CD4-positive, alpha-beta T cell (primary cell): ENCODE measurements at regions not wholly inside any gene's neighbourhood (a gene's known extent, or its start where the extent isn't known, plus 50 kb on each side); places are given as distances from the start of the nearest gene placed in this dataset.

Experiments
- ATAC-seq: fragments of 200-7000 bp; cut with Tn5 transposase; one replicate; pipeline ENCODE4 v1.10.0; 2022; ENCODE audit warnings: mild to moderate bottlenecking; ENCODE audit not compliant: poor library complexity
- CTCF ChIA-PET: fragments of 350-600 bp; sonication (Branson Sonifier 250); formaldehyde crosslinking; loops from one replicate; lab custom pipeline; 2021; ENCODE audit warnings: antibody characterized with exemption, inconsistent platforms; lab: Charles Lee
- POLR2A ChIA-PET: fragments of 350-600 bp; sonication (Branson Sonifier 250); formaldehyde crosslinking; loops from one replicate; lab custom pipeline; 2021; ENCODE audit warnings: antibody characterized with exemption, inconsistent platforms; lab: Charles Lee
- DNase-seq, 14 experiments: peaks; one replicate each; pipeline ENCODE4 v3.0.0-alpha.2; 2013 to 2020; ENCODE audit warnings: mixed read lengths in 2 of 14
- H3K27ac ChIP-seq, 2 donors: one replicate each; pipeline versions ENCODE4 v1.5.1 to v1.7.0; 2013; ENCODE audit warnings: low read length in 2 of 2, low read depth in 1 of 2, mild to moderate bottlenecking in 1 of 2
- H3K27me3 ChIP-seq, 2 experiments: 1 replicate in 1 of 2; 2 replicates in 1 of 2; pipeline versions ENCODE4 v1.6.1 to v1.7.0; 2013; ENCODE audit warnings: low read length in 2 of 2, control low read depth in 1 of 2, mild to moderate bottlenecking in 1 of 2, moderate library complexity in 1 of 2; ENCODE audit not compliant: insufficient read depth in 2 of 2, control insufficient read depth in 1 of 2
- H3K36me3 ChIP-seq: one replicate; pipeline ENCODE4 v1.6.1; 2013; ENCODE audit warnings: low read length, control low read depth; ENCODE audit not compliant: insufficient read depth
- H3K4me1 ChIP-seq: one replicate; pipeline ENCODE4 v1.6.1; 2013; ENCODE audit warnings: low read length, control low read depth; ENCODE audit not compliant: insufficient read depth
- H3K4me3 ChIP-seq: one replicate; pipeline ENCODE4 v1.5.1; 2013; ENCODE audit warnings: mild to moderate bottlenecking, low read length, moderate library complexity
- H3K9me3 ChIP-seq, 2 experiments: 1 replicate in 1 of 2; 2 replicates in 1 of 2; pipeline versions ENCODE4 v1.6.1 to v1.7.0; 2013; ENCODE audit warnings: low read length in 2 of 2, mild to moderate bottlenecking in 2 of 2, control low read depth in 1 of 2, moderate library complexity in 1 of 2; ENCODE audit not compliant: control insufficient read depth in 1 of 2, insufficient read depth in 1 of 2
- H3K27ac Mint-ChIP-seq: one replicate; pipeline ENCODE4 v1.8.0; 2020; ENCODE audit warnings: mixed read lengths
- H3K27me3 Mint-ChIP-seq: one replicate; pipeline ENCODE4 v1.8.0; 2021; ENCODE audit warnings: mixed read lengths
- H3K36me3 Mint-ChIP-seq: one replicate; pipeline ENCODE4 v1.8.0; 2021; ENCODE audit warnings: low read depth, mixed read lengths
- H3K4me1 Mint-ChIP-seq: one replicate; pipeline ENCODE4 v1.8.0; 2021; ENCODE audit warnings: low read depth, mixed read lengths
- H3K4me3 Mint-ChIP-seq: one replicate; pipeline ENCODE4 v1.8.0; 2020; ENCODE audit warnings: mild to moderate bottlenecking, mixed read lengths
- H3K9me3 Mint-ChIP-seq: one replicate; pipeline ENCODE4 v1.8.0; 2020; ENCODE audit warnings: mixed read lengths
- CTCF ChIP-seq: fragments of 200-600 bp; IDR thresholded peaks from one replicate; pipeline ENCODE4 v1.8.0; 2022; ENCODE audit warnings: antibody characterized with exemption, mild to moderate bottlenecking
- intact Hi-C, 2 experiments: fragments of 100-400 bp; cut with DNase I in 1 of 2; cut with micrococcal nuclease in 1 of 2; formaldehyde crosslinking; loops; one replicate each; pipeline versions ENCODE4 v1.15.1 to v1.9.0; 2023 to 2025; cut with DNase I, micrococcal nuclease

GRCh38 chr2:173663353-173663752 is 301.8 kb downstream of the SP3 start:
- Histone ChIP-seq H3K36me3 (no peaks in the 10 kb centered on the region), H3K27me3 (peaks cover 2 to 6% of the 10 kb centered on the region in 2 experiments), H3K4me3 (no peak overlapping the region), H3K9me3 (no peaks in the 10 kb centered on the region), H3K27ac (no peak overlapping the region), H3K4me1 (no peaks in the 10 kb centered on the region)
- no peaks in the 10 kb centered on the region for H3K4me1 Mint-ChIP-seq
- ATAC-seq (no peak), DNase-seq (no peak)
- intact Hi-C loops: no loop called here
- no peak overlapping the region for H3K27ac Mint-ChIP-seq
- peaks cover 17% of the 10 kb centered on the region for H3K27me3 Mint-ChIP-seq
- POLR2A ChIA-PET: no interaction called here
- no peaks in the 10 kb centered on the region for H3K36me3 Mint-ChIP-seq
- no peaks in the 10 kb centered on the region for H3K9me3 Mint-ChIP-seq
- TF ChIP-seq CTCF: no peak
- CTCF ChIA-PET: no interaction called here
- H3K4me3 Mint-ChIP-seq: no peak overlapping the region

- ATAC-seq: no peak
- intact Hi-C loops: no loop called here
- DNase-seq: no peak
- H3K9me3 Mint-ChIP-seq: no peaks in the 10 kb centered on the region
- no peaks in the 10 kb centered on the region for H3K36me3 Mint-ChIP-seq
- CTCF ChIA-PET: no interaction called here
- Histone ChIP-seq H3K9me3 (no peaks in the 10 kb centered on the region), H3K36me3 (no peaks in the 10 kb centered on the region), H3K27me3 (peaks cover 2 to 5% of the 10 kb centered on the region in 2 experiments), H3K4me1 (no peaks in the 10 kb centered on the region), H3K27ac (no peak overlapping the region), H3K4me3 (no peak overlapping the region)
- H3K4me1 Mint-ChIP-seq: no peaks in the 10 kb centered on the region
- H3K27ac Mint-ChIP-seq: no peak overlapping the region
- peaks cover 17% of the 10 kb centered on the region for H3K27me3 Mint-ChIP-seq
- TF ChIP-seq CTCF: no peak
- no peak overlapping the region for H3K4me3 Mint-ChIP-seq
- POLR2A ChIA-PET: no interaction called here
Measured at GRCh38 chr2:173663835-173664512, 301.2 kb downstream of the SP3 start.

- Mint-ChIP-seq H3K27ac (no peak overlapping the region), H3K4me3 (no peak overlapping the region), H3K4me1 (no peaks in the 10 kb centered on the region), H3K36me3 (no peaks in the 10 kb centered on the region), H3K9me3 (no peaks in the 10 kb centered on the region), H3K27me3 (peaks cover 17% of the 10 kb centered on the region)
- no peak overlapping the region for H3K27ac ChIP-seq
- H3K9me3 ChIP-seq: no peaks in the 10 kb centered on the region
- no peaks in the 10 kb centered on the region for H3K36me3 ChIP-seq
- H3K27me3 ChIP-seq: peaks cover 2 to 5% of the 10 kb centered on the region in 2 experiments
- TF ChIP-seq CTCF: no peak
- CTCF ChIA-PET: interaction anchor here (0.9 kb wide), 1 partner anchor 9 kb away, joined by 3 read pairs; no protein-coding TSS in a partner anchor
- POLR2A ChIA-PET: no interaction called here
- intact Hi-C loops: no loop called here
- ATAC-seq (no peak), DNase-seq (no peak)
- no peak overlapping the region for H3K4me3 ChIP-seq
- H3K4me1 ChIP-seq: no peaks in the 10 kb centered on the region
Measured at GRCh38 chr2:173664513-173664910, 300.7 kb downstream of the SP3 start.
